AG09309 (cell line): ENCODE measurements at regions not wholly inside any gene's neighbourhood (a gene's known extent, or its start where the extent isn't known, plus 50 kb on each side); places are given as distances from the start of the nearest gene placed in this dataset.
A peak's percentile ranks its signal among the peaks of the same experiment; 100 is the strongest.

Experiments used
- DNase-seq: peaks from one replicate; pipeline ENCODE4 v3.0.0-alpha.2; 2010; ENCODE audit warnings: low read depth
- H3K4me3 ChIP-seq: 2 replicates; pipeline ENCODE4 v1.5.1; 2011; ENCODE audit warnings: mild to moderate bottlenecking, low read depth, low read length, moderate library complexity; ENCODE audit not compliant: control insufficient read depth
- TF ChIP-seq, protein P1 (sequence below): IDR thresholded peaks from 2 replicates; pipeline ENCODE4 v1.5.1; 2011; ENCODE audit warnings: mild to moderate bottlenecking, low read depth, low read length, inconsistent platforms; ENCODE audit not compliant: insufficient read depth, control insufficient read depth; ENCODE audit errors: missing control alignments

- no peak overlapping the region for H3K4me3 ChIP-seq
- DNase-seq, result no peak
- TF ChIP-seq, protein P1, sequence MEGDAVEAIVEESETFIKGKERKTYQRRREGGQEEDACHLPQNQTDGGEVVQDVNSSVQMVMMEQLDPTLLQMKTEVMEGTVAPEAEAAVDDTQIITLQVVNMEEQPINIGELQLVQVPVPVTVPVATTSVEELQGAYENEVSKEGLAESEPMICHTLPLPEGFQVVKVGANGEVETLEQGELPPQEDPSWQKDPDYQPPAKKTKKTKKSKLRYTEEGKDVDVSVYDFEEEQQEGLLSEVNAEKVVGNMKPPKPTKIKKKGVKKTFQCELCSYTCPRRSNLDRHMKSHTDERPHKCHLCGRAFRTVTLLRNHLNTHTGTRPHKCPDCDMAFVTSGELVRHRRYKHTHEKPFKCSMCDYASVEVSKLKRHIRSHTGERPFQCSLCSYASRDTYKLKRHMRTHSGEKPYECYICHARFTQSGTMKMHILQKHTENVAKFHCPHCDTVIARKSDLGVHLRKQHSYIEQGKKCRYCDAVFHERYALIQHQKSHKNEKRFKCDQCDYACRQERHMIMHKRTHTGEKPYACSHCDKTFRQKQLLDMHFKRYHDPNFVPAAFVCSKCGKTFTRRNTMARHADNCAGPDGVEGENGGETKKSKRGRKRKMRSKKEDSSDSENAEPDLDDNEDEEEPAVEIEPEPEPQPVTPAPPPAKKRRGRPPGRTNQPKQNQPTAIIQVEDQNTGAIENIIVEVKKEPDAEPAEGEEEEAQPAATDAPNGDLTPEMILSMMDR, result no peak
Measured at GRCh38 chr18:76581261-76581660, 86.2 kb upstream of the ZNF516 start.

- H3K4me3 ChIP-seq, result no peak overlapping the region
- DNase-seq, result no peak
- TF ChIP-seq, protein P1, result no peak
Measured at GRCh38 chr18:76580288-76580962, 85.4 kb upstream of the ZNF516 start.

DNA sequence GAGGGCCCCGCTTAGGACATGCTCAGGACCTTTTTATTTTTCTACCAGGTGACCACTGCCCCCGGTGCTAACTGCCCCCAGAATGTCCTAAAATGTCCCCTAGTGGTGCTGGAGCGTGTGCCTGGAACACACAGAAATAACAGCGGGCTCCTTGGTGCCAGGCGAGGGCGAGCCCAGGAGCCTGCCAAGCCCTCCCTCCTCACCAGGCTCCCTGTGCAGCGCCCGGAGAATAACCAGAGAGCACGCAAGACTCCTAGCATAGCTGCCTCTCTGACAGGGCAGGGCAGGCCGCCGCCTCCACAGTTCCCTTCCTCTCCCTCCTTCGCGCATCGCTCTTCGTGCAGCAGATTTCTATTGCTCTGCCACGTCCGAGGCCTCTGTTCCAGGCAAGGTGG, 84.3 kb upstream of the ZNF516 start:
- no peak for DNase-seq
- TF ChIP-seq, protein P1, result no peak
- H3K4me3 ChIP-seq, result no peak overlapping the region

DNA sequence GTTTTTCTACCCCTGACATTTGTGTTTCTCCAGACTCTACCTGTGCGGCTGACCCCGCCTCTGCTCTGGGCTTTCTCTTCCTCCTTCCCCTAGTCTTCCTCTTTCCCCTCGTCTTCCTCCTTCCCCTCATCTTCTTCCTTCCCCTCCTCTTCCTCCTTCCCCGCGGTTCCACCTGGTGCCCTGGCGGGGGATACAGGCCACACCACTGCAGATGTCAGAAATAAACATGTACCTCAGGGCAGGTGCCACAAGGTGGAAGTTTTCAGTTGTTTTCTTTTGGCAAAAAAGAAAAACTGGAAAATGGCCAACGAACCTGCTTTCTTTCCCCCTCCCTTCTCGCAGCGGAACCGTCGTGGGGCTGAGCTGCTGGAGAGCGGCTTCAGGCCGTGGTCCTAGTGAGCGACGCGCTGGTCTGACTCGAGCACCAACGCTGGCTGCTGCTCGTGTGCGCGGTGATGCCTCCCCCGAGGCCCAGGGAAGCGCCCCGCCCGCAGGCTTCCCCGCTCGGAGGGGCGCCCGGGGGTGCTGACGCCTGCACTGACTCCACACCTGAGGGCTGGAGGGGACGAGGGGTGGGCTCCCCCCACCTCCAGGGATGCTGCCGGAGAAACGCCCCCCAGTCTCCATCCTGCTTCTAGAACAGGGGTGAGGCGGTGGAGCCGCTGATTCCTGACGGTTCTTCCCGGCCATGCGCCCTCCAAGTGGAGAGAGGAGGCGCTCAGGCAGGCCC, 83.7 kb upstream of the ZNF516 start:
- DNase-seq, result no peak
- TF ChIP-seq, protein P1, result no peak
- H3K4me3 ChIP-seq, result no peak overlapping the region

DNA sequence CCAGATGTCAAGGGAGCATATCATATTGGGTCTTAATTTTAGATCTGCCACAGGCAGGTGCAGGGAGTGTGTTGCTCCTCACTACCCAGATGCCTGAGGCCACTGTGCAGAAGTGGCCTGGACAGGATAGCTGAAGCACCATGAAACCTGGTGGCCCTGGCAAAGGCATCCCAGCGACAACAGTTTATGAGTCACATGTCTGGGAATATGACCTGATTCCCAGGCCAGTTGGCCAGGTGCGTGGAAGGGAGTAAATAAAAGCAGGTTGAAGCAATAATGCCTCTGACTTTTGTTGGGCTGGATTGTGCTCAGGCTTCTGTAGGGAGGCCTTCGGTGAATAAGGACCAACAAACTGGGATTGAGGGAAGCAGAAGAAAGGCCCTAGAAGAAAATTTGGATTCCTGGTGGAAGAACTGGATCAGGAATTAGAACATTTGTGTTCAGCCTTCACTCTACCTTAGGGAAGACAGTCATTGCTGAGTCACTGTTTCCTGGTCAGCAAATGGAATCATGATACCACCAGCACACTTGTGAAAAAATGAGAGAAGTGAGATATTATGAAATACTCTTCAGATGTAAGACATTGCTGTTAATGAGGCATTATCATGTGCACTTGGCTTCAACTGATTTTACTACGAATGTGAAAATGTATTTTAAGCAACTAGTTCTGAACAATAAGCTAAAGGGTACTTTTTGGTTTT, 78.4 kb upstream of the ZNF516 start:
- DNase-seq, result peak; percentile 20
- no peak overlapping the region for H3K4me3 ChIP-seq
- TF ChIP-seq, protein P1, result no peak

DNA sequence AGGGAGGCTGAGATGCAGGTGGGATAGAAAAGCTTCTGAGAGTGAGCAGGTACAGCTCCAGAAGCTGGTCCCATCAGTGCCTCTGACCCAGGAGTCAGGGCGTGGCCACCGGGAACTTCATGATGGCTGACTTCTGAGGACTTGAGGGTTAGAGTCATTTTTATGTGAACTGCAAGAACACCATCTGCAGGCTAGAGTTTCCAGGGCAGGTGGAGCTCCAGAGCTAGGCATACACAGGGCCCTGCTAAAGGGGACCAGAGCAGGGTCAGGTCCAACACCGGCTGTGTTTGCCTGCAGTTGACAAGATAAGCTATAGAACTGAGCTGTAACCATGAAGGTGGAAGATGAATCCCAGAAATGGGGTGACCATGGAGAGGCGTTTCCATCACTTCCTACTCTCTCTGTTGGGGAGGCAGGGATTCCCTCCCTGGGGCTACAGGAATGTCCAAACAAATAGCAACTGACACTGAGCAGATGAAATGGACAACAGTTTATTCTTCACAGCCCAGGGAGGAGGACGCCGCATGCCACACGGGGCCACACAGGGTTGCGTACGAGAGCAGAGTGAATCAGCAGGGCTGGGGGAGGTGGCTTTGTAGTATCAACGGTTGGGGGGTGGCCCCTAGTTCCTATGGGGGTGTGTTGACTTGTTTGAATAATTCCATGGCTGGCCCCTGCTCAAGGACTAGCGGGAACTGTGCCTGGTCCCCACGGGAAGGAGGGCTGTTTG, 77.6 kb upstream of the ZNF516 start:
- no peak for DNase-seq
- TF ChIP-seq, protein P1, result no peak
- no peak overlapping the region for H3K4me3 ChIP-seq
